SHP77 (cell line): ENCODE measurements at regions not wholly inside any gene's neighbourhood (a gene's known extent, or its start where the extent isn't known, plus 50 kb on each side); places are given as distances from the start of the nearest gene placed in this dataset.

Experiments used
- DNase-seq, 2 experiments: peaks; one replicate each; lab custom pipeline; 2025; lab: John Stamatoyannopoulos, UW

GRCh38 chr17:14482715-14483114, 181.8 kb downstream of the HS3ST3B1 start:
- no peak for DNase-seq

- no peak for DNase-seq
Measured at GRCh38 chr17:14481664-14482063, 180.8 kb downstream of the HS3ST3B1 start.

GRCh38 chr17:14474591-14474990, 173.7 kb downstream of the HS3ST3B1 start:
- no peak for DNase-seq

GRCh38 chr17:14471052-14471451, 170.2 kb downstream of the HS3ST3B1 start:
- DNase-seq: peak; percentile 81 to 85

GRCh38 chr17:14470417-14470816, 169.5 kb downstream of the HS3ST3B1 start:
- no peak for DNase-seq

GRCh38 chr17:14469971-14470370, 169.1 kb downstream of the HS3ST3B1 start:
- no peak for DNase-seq

GRCh38 chr17:14468858-14469257, 168.0 kb downstream of the HS3ST3B1 start:
- no peak for DNase-seq

DNA sequence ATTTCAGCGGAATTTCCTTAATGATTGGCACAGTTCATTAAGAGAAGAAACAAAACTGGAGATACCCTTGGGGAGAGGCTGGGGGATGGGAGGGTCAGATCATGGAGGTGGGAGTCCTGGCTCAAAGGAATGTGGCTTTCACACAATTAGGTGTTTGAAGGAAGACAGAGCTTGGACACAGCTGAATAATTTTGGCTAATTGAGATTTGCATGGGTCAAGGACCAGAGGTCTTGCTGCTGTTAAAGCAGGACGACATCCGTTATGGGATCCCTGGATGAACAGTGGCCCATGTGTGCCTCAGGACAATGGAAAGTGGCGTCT, 160.3 kb downstream of the HS3ST3B1 start:
- DNase-seq: no peak

- DNase-seq: no peak
Measured at GRCh38 chr17:14460516-14461226, 159.8 kb downstream of the HS3ST3B1 start.

DNA sequence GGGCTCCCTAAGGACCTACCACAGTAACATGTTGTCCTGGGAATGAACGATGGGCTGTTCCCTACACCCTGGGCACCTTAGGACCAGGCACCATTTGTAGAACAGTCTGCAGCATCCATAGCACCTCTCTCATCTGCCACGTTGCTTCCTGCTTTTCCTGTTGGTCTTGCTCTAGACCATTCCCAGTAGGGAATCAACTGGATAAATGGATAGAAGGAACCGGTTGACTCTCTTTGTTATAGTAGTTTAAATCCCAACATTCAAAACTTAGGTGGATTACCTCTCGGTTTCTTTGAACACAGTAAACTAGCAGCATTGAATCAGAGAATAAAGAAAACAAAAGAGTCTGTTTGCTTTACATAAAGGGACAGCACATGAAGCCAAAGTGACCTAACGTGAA, 159.1 kb downstream of the HS3ST3B1 start:
- DNase-seq: no peak

DNA sequence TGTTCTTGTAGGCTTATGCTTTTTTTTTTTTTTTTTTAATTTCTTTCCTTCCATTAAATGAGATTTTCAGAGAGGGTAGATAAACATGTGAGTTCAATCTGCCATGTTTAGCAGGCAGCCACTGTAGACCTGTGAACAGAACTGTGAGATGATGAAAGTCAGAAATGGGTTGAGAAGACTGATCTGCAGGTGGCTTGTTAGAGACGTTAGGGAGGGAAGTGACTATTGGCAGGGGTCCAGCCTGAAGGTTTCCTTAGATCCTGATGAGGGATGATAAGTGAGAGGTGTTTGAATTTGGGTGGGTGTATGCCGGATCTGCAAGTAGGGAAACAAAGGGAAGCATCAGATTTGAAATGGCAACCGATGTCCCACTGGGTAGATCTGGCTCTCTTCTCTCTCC, 157.8 kb downstream of the HS3ST3B1 start:
- peak in 1 of 2 experiments; percentile 17 for DNase-seq

DNA sequence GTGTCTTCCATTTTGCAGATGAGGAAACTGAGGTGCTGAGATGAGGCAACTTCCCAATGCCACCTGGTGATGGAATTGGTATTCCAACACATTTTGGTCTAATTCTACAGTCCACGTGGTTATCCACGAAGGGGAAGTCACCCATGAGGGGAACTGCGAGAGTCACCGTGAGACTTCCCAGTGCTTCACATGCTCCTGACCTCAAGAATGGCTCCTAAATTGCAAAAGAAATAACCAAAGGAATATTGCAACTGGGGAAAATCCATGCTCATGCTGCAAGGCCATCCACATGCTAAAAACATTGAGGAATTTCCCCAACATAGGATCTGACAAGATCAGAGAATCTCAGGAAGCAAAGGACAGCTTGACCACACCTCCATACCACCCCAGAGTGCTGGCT, 153.9 kb downstream of the HS3ST3B1 start:
- no peak for DNase-seq

- no peak for DNase-seq
Measured at GRCh38 chr17:14452856-14453255, 152.0 kb downstream of the HS3ST3B1 start.

GRCh38 chr17:14451729-14452191, 150.9 kb downstream of the HS3ST3B1 start:
- no peak for DNase-seq

DNA sequence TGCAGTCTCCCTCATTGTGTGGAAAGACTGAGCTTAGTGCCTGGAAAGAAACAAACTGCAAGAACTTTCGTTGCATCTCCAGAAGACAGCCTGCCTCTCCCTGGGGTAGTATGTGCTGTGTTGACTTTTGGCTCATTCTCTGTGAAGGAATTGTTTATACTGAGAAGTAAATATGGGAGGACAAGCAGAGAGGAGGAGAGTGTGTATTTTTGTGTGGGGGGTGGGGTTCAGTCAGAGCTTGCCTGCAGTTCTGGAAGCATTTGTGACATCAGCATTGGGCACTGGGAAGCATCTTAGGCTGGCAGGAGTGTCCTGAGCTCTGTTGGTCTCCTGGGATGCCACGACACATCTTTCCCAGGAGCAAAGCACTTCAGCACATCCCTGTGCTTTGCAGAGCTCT, 147.9 kb downstream of the HS3ST3B1 start:
- no peak for DNase-seq

DNA sequence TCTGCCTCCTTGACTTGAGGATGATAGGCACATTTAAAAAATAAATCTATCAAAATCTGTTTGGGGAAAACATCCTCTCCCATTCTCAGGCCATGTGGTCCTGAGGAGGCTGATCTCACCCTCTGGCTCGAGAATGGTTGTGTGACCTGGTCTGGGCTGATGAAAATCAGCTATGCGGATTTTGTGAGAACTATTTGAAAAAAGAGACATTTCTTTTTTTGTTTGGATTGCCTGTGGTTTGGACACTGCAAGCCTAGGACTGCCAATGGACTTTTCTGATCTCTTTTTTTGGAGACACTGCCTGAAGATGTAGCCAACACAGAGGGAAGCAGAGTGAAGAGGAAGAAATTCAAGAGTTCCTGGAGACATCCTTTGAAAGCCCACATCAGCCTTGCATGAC, 145.9 kb downstream of the HS3ST3B1 start:
- DNase-seq: no peak

DNA sequence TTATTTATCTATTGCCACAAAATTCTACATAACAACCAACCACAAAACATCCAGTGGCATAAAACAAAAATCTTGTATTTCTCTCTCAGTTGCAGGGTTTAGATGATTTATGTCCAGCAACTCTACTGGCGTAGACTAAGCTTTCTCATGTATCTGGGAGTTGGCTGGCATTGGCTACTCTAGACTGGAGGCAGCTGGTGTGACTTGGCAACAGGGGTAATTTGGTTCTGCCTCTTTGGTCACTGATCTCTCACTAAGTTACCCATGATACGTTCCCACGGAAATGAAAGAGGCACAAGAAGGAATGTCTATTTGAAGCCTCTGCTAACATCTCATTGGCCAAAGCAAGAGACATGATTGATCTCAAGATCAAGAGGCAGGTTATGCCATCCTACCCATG, 144.0 kb downstream of the HS3ST3B1 start:
- DNase-seq: no peak

GRCh38 chr17:14442798-14443528, 142.1 kb downstream of the HS3ST3B1 start:
- DNase-seq: no peak

DNA sequence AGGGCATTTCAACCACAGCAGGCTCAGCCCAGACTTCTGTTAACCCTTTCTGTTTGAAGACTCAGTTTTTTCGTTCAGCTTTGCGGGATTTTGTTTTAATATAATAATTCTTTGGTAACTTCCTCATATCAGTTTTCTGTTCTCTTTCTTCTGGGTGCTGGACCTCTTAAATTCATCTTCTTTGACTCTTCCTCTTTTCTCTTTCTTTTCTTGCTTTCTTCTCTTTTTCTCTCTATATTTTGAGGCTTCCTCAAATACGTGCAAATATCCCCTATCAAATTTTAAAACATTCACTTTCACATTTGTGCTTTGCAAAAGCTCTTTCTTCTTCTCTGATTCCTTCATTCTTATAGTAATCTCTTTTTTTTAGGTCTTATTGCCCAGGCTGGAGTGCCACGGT, 136.3 kb downstream of the HS3ST3B1 start:
- no peak for DNase-seq

DNA sequence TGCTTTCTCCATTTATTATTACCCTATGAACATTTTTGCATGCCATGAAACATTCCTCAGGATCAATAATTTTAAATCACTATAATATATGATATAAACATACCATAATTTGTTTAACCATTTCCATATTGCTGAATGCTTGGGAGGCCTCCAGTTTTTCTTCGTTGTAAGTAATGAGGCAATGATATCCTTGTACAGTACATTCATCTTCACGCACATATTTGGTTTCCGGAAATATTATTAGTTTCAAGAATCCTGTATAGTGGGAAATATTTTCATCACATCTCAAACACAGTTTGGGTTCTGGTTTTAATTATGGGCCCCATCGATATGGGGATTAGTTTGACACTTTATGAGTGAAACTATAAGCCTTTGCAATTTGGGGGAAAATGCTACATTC, 135.4 kb downstream of the HS3ST3B1 start:
- DNase-seq: no peak

DNA sequence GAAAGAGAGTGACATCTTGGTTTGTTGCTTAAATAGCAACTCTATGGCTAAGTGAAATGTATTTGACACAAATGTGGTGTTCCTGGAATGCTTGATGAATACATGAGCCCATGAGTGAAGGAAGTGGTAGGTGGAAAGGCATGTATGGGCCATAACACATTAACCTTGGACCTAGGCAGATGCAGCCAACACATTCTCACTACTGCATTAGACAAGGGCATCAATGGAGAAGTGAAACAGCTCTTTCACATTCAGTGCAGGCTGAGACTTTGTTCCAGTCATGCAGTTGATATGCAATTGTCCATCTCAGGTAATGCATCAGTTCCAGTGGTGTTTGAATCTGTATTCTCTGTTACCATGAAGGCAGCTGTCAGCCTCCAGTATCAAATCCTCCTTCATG, 133.6 kb downstream of the HS3ST3B1 start:
- DNase-seq: no peak

- no peak for DNase-seq
Measured at GRCh38 chr17:14432079-14432478, 131.2 kb downstream of the HS3ST3B1 start.

DNA sequence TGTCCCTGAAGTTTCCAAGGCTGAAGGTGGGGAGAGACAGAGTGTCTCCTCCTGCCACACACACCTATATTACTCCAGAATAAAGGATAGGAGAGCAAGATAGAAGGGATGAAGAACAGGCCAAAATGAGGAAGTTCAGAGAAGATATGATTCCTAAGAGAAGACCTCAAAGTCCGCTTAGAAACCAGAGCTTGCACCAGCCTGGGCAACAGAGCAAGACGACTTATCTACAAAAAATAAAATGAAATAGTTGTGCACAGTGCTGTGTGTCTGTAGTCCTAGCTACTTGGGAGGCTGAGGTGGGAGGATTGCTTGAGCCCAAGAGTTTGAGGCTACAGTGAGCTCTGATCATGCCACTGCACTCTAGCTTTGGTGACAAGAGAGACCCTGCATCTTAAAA, 128.2 kb downstream of the HS3ST3B1 start:
- DNase-seq: no peak

- no peak for DNase-seq
Measured at GRCh38 chr17:14428648-14429029, 127.8 kb downstream of the HS3ST3B1 start.
